Aorta (tissue), 5 donors: ENCODE measurements at regions not wholly inside any gene's neighbourhood (a gene's known extent, or its start where the extent isn't known, plus 50 kb on each side); places are given as distances from the start of the nearest gene placed in this dataset.

ENCODE experiments used
- ATAC-seq: fragments of 200-7000 bp; cut with Tn5 transposase; one replicate; pipeline ENCODE4 v1.9.1; 2022; ENCODE audit warnings: moderate library complexity; ENCODE audit not compliant: low FRiP score
- DNase-seq, 2 donors: peaks; one replicate each; pipeline ENCODE4 v3.0.0-alpha.2; 2020
- H3K27ac ChIP-seq, 2 donors: one replicate each; pipeline ENCODE4 v1.5.1; 2013; ENCODE audit warnings: low read length in 2 of 2, mild to moderate bottlenecking in 2 of 2, moderate library complexity in 2 of 2, control low read depth in 1 of 2, inconsistent platforms in 1 of 2, low read depth in 1 of 2
- H3K27me3 ChIP-seq, 2 donors: one replicate each; pipeline ENCODE4 v1.6.1; 2013; ENCODE audit warnings: control low read depth in 1 of 2, low read length in 1 of 2, mild to moderate bottlenecking in 1 of 2, moderate library complexity in 1 of 2; ENCODE audit not compliant: insufficient read depth in 2 of 2, control insufficient read depth in 1 of 2
- H3K36me3 ChIP-seq, 2 donors: one replicate each; pipeline ENCODE4 v1.6.1; 2013; ENCODE audit warnings: control low read depth in 1 of 2, low read length in 1 of 2, mild to moderate bottlenecking in 1 of 2; ENCODE audit not compliant: insufficient read depth in 2 of 2, control insufficient read depth in 1 of 2
- H3K4me1 ChIP-seq, 2 donors: one replicate each; pipeline ENCODE4 v1.6.1; 2013; ENCODE audit warnings: low read length in 2 of 2, control low read depth in 1 of 2, mild to moderate bottlenecking in 1 of 2, moderate library complexity in 1 of 2; ENCODE audit not compliant: insufficient read depth in 2 of 2, control insufficient read depth in 1 of 2
- H3K4me3 ChIP-seq, 2 donors: one replicate each; pipeline ENCODE4 v1.5.1; 2013; ENCODE audit warnings: low read length in 2 of 2, control low read depth in 1 of 2, mild to moderate bottlenecking in 1 of 2
- H3K9me3 ChIP-seq: one replicate; pipeline ENCODE4 v1.6.1; 2013; ENCODE audit warnings: mild to moderate bottlenecking, low read length; ENCODE audit not compliant: control insufficient read depth
- WGBS, 2 donors: extraction: QIAGEN DNeasy Blood & Tissue Kit; methylation state at CpG; one replicate each; pipeline ENCODE4 v1.1.7; 2013; 5-methylcytosine and 5-hydroxymethylcytosine counted together
- intact Hi-C, 2 donors: fragments of 100-400 bp; cut with DNase I; formaldehyde crosslinking; loops; one replicate each; pipeline versions ENCODE4 v1.14.2 to v1.15.0; 2022
- donor health status: healthy with polysubstance abuse.
- donor health status: Bipolar disorder and iron deficiency.
- donor health status: DM: no; HTN: no; CAD: no.
- donor health status: DM: no; HTN: no; CAD: no.
- donor health status: DM: yes; HTN: yes; CAD: no.

GRCh38 chr22:27217154-27217553 lies 559.8 kb downstream of the MIAT start:
- Histone ChIP-seq H3K27me3 (no peaks in the 10 kb centered on the region), H3K4me3 (no peak overlapping the region), H3K36me3 (no peaks in the 10 kb centered on the region), H3K4me1 (peaks cover 2% of the 10 kb centered on the region in 2 donors), H3K27ac (no peak overlapping the region), H3K9me3 (no peaks in the 10 kb centered on the region)
- WGBS, 2 donors: 90 to 96% methylated on average over 3 of the region's 3 CpGs
- no peak for ATAC-seq
- intact Hi-C loops: no loop called here
- no peak for DNase-seq

- H3K27me3 ChIP-seq: no peaks in the 10 kb centered on the region
- H3K9me3 ChIP-seq: peaks cover 1% of the 10 kb centered on the region
- peaks cover 0 to 2% of the 10 kb centered on the region in 2 donors for H3K4me1 ChIP-seq
- WGBS, 2 donors: 88 to 92% methylated on average over 16 of the region's 16 CpGs
- H3K36me3 ChIP-seq: no peaks in the 10 kb centered on the region
- DNase-seq: no peak
- H3K4me3 ChIP-seq: no peak overlapping the region
- ATAC-seq: no peak
- intact Hi-C loops: no loop called here
- H3K27ac ChIP-seq: no peak overlapping the region
These were observed 560.9 kb downstream of the MIAT start for GRCh38 chr22:27218012-27218920.

- H3K4me1 ChIP-seq: peaks cover 0 to under 1% of the 10 kb centered on the region in 2 donors
- H3K9me3 ChIP-seq: peaks cover 3% of the 10 kb centered on the region
- 93 to 98% methylated on average over 2 of the region's 2 CpGs for WGBS, 2 donors
- H3K27ac ChIP-seq: no peak overlapping the region
- intact Hi-C loops: no loop called here
- H3K27me3 ChIP-seq: peaks cover 0 to 2% of the 10 kb centered on the region in 2 donors
- H3K4me3 ChIP-seq: no peak overlapping the region
- DNase-seq (no peak), ATAC-seq (no peak)
- H3K36me3 ChIP-seq: no peaks in the 10 kb centered on the region
These were observed 561.6 kb downstream of the MIAT start for GRCh38 chr22:27219036-27219435.

GRCh38 chr22:27220339-27220738 lies 563.0 kb downstream of the MIAT start:
- 63 to 67% methylated on average over 5 of the region's 5 CpGs for WGBS, 2 donors
- Histone ChIP-seq H3K36me3 (no peaks in the 10 kb centered on the region), H3K27ac (no peak overlapping the region), H3K4me3 (no peak overlapping the region), H3K27me3 (peaks cover 0 to 2% of the 10 kb centered on the region in 2 donors), H3K4me1 (no peaks in the 10 kb centered on the region), H3K9me3 (peaks cover 3% of the 10 kb centered on the region)
- peak; percentile 44 for ATAC-seq
- no peak for DNase-seq
- intact Hi-C loops: no loop called here

GRCh38 chr22:27222178-27222577 lies 564.8 kb downstream of the MIAT start:
- Histone ChIP-seq H3K27ac (no peak overlapping the region), H3K36me3 (no peaks in the 10 kb centered on the region), H3K27me3 (peaks cover 0 to 2% of the 10 kb centered on the region in 2 donors), H3K4me1 (no peaks in the 10 kb centered on the region), H3K4me3 (no peak overlapping the region), H3K9me3 (peaks cover 3% of the 10 kb centered on the region)
- intact Hi-C loops: no loop called here
- DNase-seq (no peak), ATAC-seq (no peak)

- ATAC-seq (no peak), DNase-seq (no peak)
- WGBS, 2 donors: 70 to 72% methylated on average over 3 of the region's 3 CpGs
These were observed 566.2 kb downstream of the MIAT start for GRCh38 chr22:27223317-27224177.

GRCh38 chr22:27224485-27225374 lies 567.3 kb downstream of the MIAT start:
- no peak overlapping the region for H3K4me3 ChIP-seq
- no peaks in the 10 kb centered on the region for H3K36me3 ChIP-seq
- peaks cover 3% of the 10 kb centered on the region for H3K9me3 ChIP-seq
- no peaks in the 10 kb centered on the region for H3K4me1 ChIP-seq
- H3K27ac ChIP-seq: no peak overlapping the region
- DNase-seq (no peak), ATAC-seq (no peak)
- intact Hi-C loops: no loop called here
- WGBS, 2 donors: 71 to 72% methylated on average over 18 of the region's 18 CpGs
- peaks cover 0 to 2% of the 10 kb centered on the region in 2 donors for H3K27me3 ChIP-seq

More at GRCh38 chr22:27223317-27224177, 566.2 kb downstream of the MIAT start:
- peaks cover 0 to 2% of the 10 kb centered on the region in 2 donors for H3K27me3 ChIP-seq
- H3K4me1 ChIP-seq: no peaks in the 10 kb centered on the region
- no peak overlapping the region for H3K4me3 ChIP-seq
- H3K9me3 ChIP-seq: peaks cover 3% of the 10 kb centered on the region
- intact Hi-C loops: no loop called here
- no peaks in the 10 kb centered on the region for H3K36me3 ChIP-seq
- no peak overlapping the region for H3K27ac ChIP-seq

GRCh38 chr22:27226666-27227065 lies 569.3 kb downstream of the MIAT start:
- H3K4me1 ChIP-seq: no peaks in the 10 kb centered on the region
- no peak overlapping the region for H3K4me3 ChIP-seq
- no peak for ATAC-seq
- intact Hi-C loops: no loop called here
- no peak overlapping the region for H3K27ac ChIP-seq
- H3K9me3 ChIP-seq: peaks cover 3% of the 10 kb centered on the region
- no peaks in the 10 kb centered on the region for H3K36me3 ChIP-seq
- peaks cover 2 to 4% of the 10 kb centered on the region in 2 donors for H3K27me3 ChIP-seq
- WGBS, 2 donors: 73 to 77% methylated on average over 3 of the region's 3 CpGs
- DNase-seq: no peak
